LoVo (cell line): ENCODE measurements at regions not wholly inside any gene's neighbourhood (a gene's known extent, or its start where the extent isn't known, plus 50 kb on each side); places are given as distances from the start of the nearest gene placed in this dataset.

Source experiments
- DNase-seq: peaks from one replicate; pipeline ENCODE4 v3.0.0-alpha.2; 2016; ENCODE audit warnings: low spot score

- peak; percentile 38 for DNase-seq
Measured at GRCh38 chr6:169339731-169340309, 86.2 kb upstream of the THBS2 start.

- DNase-seq = no peak
Measured at GRCh38 chr6:169339025-169339424, 85.4 kb upstream of the THBS2 start.

- DNase-seq = no peak
Measured at GRCh38 chr6:169337886-169338445, 84.3 kb upstream of the THBS2 start.

DNA sequence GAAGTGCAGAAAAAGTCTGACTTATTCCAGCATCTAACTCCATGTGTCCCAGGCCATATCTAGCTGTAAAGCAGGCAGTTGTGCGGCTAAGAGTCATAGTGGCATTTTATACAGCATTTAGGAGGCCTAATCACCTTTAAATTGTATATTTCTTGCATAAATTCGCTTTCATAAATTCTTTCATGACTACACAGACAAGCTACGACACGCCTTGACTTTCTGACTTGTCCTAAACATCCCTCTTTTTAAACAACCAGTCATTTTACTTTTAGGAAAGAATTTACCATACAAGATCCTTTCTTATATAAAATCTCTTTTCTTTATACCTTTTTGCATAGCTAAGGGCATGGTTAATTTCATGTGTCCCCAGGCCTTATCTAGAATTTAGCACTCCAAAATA, 81.7 kb upstream of the THBS2 start:
- no peak for DNase-seq

GRCh38 chr6:169332250-169332649, 78.6 kb upstream of the THBS2 start:
- DNase-seq = no peak

DNA sequence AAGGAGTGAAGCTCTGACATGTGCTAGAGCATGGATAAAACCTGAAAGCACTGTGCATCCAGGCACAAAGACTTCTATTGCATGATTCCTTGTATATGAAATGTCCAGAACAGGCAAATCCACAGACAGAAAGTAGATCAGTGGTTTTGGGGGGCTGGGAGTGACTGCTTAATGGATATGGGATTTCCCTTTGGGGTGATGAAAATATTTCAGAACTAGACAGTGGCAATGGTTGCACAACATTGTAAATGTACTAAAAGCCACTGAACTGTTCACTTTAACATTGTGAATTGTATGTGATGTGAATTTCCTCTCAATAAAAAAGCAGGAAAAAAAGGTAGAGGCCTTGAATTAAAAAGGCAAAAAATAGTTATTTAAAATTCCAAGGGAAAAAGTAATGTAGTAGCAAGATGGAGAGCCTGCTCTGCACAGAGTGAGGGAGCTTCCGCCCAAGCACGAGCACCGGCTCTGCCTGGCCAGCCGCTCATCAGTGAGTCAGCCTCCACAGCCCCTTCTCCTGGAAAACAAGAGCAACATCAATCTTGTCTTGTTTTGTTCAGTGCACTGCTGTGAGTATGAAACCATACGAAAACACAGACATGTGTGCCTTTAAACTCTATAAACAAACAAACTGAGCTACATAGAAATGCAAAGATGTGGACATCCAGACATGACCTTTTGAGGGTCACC, 74.6 kb upstream of the THBS2 start:
- DNase-seq = no peak

GRCh38 chr6:169326067-169326799, 72.6 kb upstream of the THBS2 start:
- DNase-seq = no peak

- no peak for DNase-seq
Measured at GRCh38 chr6:169324656-169325459, 71.2 kb upstream of the THBS2 start.

GRCh38 chr6:169324086-169324485, 70.4 kb upstream of the THBS2 start:
- no peak for DNase-seq

- no peak for DNase-seq
Measured at GRCh38 chr6:169323221-169323620, 69.6 kb upstream of the THBS2 start.

DNA sequence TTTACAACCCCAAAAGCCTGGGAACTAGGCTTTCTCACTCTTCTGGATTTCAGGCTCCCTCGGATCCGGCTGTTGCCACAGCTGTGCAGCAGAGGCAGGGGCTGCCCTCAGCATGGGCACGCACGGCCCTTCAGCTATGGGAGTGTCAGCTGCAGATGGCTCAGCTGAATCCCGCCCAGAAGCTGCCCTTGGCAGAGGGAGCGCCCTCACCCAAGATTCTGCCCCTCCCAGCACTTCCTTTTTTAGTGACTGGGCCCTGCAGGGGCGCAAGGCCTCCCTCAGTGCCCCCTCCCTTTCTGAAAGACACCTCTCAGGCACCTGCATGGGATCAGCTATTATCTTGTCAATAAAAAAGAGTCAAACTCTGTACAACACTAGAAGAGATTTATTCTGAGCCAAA, 67.9 kb upstream of the THBS2 start:
- no peak for DNase-seq

GRCh38 chr6:169320013-169320412, 66.4 kb upstream of the THBS2 start:
- DNase-seq = no peak

DNA sequence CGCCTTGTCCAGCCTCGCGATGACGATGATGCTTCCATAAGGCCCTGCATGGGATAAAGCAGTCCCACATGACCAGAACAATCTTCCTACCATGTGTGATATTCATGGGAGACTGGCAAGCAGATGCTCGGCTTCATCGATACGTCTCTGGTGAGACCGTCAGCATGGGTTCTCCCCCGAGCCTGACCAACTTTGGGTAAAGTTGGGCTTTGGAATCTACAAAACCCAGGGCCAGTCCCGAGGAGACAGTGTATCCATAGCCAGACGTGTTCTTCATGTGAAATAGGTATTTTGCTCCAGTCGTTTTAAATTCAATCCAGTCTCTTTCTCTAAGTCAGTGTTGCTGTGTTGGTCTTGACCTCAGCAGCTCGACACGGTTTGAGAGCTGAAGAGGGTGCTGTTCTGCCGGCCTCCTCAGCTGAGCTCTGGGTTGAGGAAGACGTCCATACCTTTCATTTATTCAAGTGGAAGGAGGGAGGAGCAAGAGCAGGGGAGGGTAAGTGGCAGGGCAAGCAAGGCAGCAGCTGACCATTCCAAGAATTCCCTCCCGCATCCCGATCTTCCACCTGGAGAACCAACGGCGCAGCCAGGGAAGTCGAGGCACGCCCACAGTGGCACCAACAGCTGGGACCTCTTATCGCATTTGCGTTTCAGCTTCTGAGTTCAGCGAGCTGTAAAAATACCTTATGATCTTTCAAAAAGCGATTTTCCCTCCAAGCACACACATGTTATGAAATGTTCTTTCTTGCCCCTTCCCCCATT, 64.0 kb upstream of the THBS2 start:
- no peak for DNase-seq

DNA sequence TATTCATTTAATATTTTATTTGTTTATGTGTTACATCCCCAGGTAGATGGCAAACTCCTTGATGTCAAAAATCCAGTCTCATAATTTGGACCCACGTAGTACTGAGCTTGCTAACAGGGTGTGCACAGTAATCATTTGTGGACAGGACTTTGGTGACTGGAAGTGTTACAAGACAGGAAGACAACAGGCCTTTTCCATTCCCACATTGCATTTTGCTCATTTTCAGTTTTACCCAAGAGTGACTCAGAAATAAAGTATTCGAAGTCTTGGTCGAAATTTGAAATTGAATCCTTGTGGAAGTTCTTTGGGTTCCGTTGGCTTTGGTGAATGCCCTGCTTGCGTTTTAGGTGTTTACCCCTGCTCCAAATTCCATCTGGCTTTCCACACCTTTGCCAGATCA, 63.0 kb upstream of the THBS2 start:
- DNase-seq = no peak

- DNase-seq = no peak
Measured at GRCh38 chr6:169315830-169316614, 62.4 kb upstream of the THBS2 start.

- no peak for DNase-seq
Measured at GRCh38 chr6:169313347-169314010, 59.8 kb upstream of the THBS2 start.

DNA sequence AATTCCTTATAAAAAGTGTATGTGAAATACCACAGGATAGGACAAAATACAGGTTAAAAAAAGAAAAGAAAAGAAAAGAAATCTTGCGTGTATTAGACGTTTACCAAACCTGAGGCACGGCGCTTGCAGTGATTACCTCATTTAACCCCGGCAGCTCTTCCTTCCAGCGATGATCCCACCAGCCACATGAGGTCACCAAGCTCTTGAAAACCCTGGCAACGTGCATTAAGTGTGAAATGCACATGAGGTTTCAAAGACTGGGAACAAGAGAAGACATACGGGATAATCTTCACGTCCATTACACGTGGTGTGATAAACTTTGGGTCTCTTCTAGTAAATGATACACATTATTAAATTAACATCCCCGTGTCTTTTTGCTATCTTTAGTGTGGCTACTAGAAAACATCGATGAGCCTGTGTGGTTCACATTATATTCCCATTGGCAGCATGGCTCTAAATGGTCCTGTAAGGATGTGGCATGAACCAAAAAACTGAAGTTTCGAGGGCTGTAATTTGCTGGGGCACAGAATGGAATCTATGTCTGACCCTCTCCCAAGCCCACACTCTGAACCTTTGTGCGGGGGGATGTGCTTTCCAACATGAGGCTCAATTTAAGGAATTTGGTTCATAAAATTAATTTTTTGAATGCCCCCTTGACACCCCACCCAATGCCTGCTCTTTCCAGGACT, 59.2 kb upstream of the THBS2 start:
- no peak for DNase-seq

DNA sequence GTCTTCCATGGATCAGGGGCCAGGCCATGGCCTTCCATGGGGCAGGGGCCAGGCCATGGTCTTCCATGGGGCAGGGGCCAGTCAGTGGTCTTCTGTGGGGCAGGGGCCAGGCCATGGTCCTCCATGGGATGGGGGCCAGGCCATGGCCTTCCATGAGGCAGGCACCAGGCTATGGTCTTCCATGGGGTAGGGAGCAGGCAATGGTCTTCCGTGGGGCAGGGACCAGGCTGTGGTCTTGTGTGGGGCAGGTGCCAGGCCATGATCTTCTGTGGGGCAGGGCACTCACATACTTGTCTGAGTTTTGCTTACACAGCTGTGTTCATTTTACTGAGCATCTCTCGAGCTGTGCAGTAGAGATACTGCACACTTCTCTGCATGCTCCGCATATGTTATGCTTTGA, 57.3 kb upstream of the THBS2 start:
- DNase-seq = no peak
